OCI-LY3 (cell line): ENCODE measurements at regions not wholly inside any gene's neighbourhood (a gene's known extent, or its start where the extent isn't known, plus 50 kb on each side); places are given as distances from the start of the nearest gene placed in this dataset.

Source experiments
- H2AFZ ChIP-seq: fragments of 200-600, 300-600 bp; shearing (Covaris generic); 2 replicates; pipeline ENCODE4 v1.6.0; 2014; ENCODE audit warnings: antibody characterized with exemption, low read depth, low read length
- H3K27ac ChIP-seq: fragments of 200-600, 300-600 bp; sonication (generic); 2 replicates; pipeline ENCODE4 v1.5.1; 2014; ENCODE audit warnings: mild to moderate bottlenecking, low read length, moderate library complexity, mixed read lengths
- H3K27me3 ChIP-seq: fragments of 200-600, 300-600 bp; sonication (generic); 2 replicates; pipeline ENCODE4 v1.6.1; 2014; ENCODE audit warnings: low read depth, low read length, mixed read lengths
- H3K36me3 ChIP-seq: fragments of 200-600, 300-600 bp; sonication (generic); replicated peaks from 2 replicates; pipeline ENCODE3; 2014; ENCODE audit warnings: low read depth, low read length, mixed read lengths
- H3K4me1 ChIP-seq: fragments of 300-600, 200-600 bp; sonication (generic); 2 replicates; pipeline ENCODE4 v1.6.1; 2014; ENCODE audit warnings: low read length, mixed read lengths
- H3K4me2 ChIP-seq: fragments of 200-600, 300-600 bp; sonication (generic); 2 replicates; pipeline ENCODE4 v1.6.1; 2014; ENCODE audit warnings: low read length, mixed read lengths
- H3K4me3 ChIP-seq: fragments of 300-600, 200-600 bp; sonication (generic); 2 replicates; pipeline ENCODE4 v1.5.1; 2014; ENCODE audit warnings: antibody characterized with exemption, mild to moderate bottlenecking, low read length, moderate library complexity
- H3K79me2 ChIP-seq: fragments of 300-600, 200-600 bp; shearing (Covaris generic); 2 replicates; pipeline ENCODE4 v1.6.1; 2014; ENCODE audit warnings: mild to moderate bottlenecking, low read length, mixed read lengths
- H3K9ac ChIP-seq: fragments of 300-600, 200-600 bp; shearing (Covaris generic); 2 replicates; pipeline ENCODE4 v1.6.0; 2014; ENCODE audit warnings: mild to moderate bottlenecking, low read length, moderate library complexity
- H3K9me3 ChIP-seq: fragments of 200-600, 300-600 bp; shearing (Covaris generic); 2 replicates; pipeline ENCODE4 v1.6.1; 2014; ENCODE audit warnings: low read length, mixed read lengths; ENCODE audit not compliant: insufficient read depth
- H4K20me1 ChIP-seq: fragments of 200-600, 300-600 bp; sonication (generic); 2 replicates; pipeline ENCODE4 v1.6.1; 2016; ENCODE audit warnings: low read length, mixed read lengths; ENCODE audit not compliant: insufficient read depth
- EZH2phosphoT487 ChIP-seq: fragments of 200-600 bp; shearing (Covaris generic); IDR thresholded peaks from 2 replicates; pipeline ENCODE4 v1.6.1; 2018; ENCODE audit warnings: antibody characterized with exemption, mixed run types, low read depth
- TF ChIP-seq, protein P1 (sequence below): fragments of 200-600, 300-600 bp; sonication (generic); IDR thresholded peaks from 2 replicates; pipeline ENCODE4 v1.5.1; 2014; ENCODE audit warnings: antibody characterized with exemption, low read length, low read depth

DNA sequence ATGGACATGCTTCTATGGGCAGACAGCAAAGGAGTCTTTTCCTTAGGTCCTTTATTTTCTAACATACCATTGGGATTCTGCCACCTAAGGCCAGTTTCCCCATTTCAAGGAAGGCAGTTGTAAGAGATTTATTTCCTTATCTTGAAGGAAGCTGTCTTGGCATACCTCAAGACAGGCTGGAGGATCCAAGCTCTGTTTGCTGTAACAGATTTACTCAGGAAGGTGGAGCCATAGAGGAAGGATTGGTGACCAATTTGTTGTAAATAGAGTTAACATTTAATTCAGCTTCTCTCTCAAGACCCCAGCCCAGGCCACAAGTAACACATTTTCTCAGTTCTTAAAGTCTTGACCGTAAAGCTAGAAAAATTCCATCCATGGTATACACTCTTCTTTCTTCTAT, 131.6 kb upstream of the TENM3 start:
- no peaks in the 10 kb centered on the region for H3K27me3 ChIP-seq
- H4K20me1 ChIP-seq, result no peaks in the 10 kb centered on the region
- no peaks in the 10 kb centered on the region for H3K36me3 ChIP-seq
- H3K79me2 ChIP-seq, result no peaks in the 10 kb centered on the region
- no peak overlapping the region for H3K9ac ChIP-seq
- H3K4me1 ChIP-seq, result no peaks in the 10 kb centered on the region
- no peak overlapping the region for H3K27ac ChIP-seq
- no peak overlapping the region for H3K4me3 ChIP-seq
- H2AFZ ChIP-seq, result no peak overlapping the region
- H3K4me2 ChIP-seq, result no peak overlapping the region
- no peaks in the 10 kb centered on the region for H3K9me3 ChIP-seq
- no peak for TF ChIP-seq EZH2phosphoT487
- TF ChIP-seq, protein P1, sequence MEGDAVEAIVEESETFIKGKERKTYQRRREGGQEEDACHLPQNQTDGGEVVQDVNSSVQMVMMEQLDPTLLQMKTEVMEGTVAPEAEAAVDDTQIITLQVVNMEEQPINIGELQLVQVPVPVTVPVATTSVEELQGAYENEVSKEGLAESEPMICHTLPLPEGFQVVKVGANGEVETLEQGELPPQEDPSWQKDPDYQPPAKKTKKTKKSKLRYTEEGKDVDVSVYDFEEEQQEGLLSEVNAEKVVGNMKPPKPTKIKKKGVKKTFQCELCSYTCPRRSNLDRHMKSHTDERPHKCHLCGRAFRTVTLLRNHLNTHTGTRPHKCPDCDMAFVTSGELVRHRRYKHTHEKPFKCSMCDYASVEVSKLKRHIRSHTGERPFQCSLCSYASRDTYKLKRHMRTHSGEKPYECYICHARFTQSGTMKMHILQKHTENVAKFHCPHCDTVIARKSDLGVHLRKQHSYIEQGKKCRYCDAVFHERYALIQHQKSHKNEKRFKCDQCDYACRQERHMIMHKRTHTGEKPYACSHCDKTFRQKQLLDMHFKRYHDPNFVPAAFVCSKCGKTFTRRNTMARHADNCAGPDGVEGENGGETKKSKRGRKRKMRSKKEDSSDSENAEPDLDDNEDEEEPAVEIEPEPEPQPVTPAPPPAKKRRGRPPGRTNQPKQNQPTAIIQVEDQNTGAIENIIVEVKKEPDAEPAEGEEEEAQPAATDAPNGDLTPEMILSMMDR, result no peak

- Histone ChIP-seq H2AFZ (no peak overlapping the region), H4K20me1 (no peaks in the 10 kb centered on the region), H3K9me3 (no peaks in the 10 kb centered on the region), H3K27ac (no peak overlapping the region), H3K4me1 (no peaks in the 10 kb centered on the region), H3K27me3 (no peaks in the 10 kb centered on the region), H3K36me3 (no peaks in the 10 kb centered on the region), H3K4me3 (no peak overlapping the region), H3K79me2 (no peaks in the 10 kb centered on the region), H3K4me2 (no peak overlapping the region), H3K9ac (no peak overlapping the region)
- TF ChIP-seq, protein P1, result no peak
- TF ChIP-seq EZH2phosphoT487, result no peak
Observed at GRCh38 chr4:182113779-182114178, 129.4 kb upstream of the TENM3 start.

DNA sequence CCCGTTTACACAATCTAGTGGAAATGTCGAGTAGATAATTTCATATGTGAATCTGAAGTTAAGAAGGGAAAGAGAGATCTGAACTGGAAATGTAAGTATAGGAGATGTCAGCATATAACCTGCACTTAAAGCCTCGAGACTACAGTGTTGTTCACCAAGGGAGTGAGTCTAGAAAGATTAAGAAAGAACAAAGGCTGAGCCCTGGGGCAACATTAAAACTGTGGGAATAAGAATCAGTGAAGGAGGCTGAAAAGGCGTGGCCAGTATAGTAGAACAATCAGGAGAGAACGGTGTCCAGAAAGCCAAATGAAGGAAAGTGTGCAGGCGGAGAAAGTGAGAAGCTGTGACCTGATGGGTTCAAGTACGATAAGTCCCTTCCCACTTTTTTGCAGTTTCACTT, 118.8 kb upstream of the TENM3 start:
- no peaks in the 10 kb centered on the region for H3K79me2 ChIP-seq
- no peak overlapping the region for H3K4me2 ChIP-seq
- peaks cover 10% of the 10 kb centered on the region; the same call in 1 of the 2 replicates for H3K9me3 ChIP-seq
- no peaks in the 10 kb centered on the region for H3K27me3 ChIP-seq
- H3K4me1 ChIP-seq, result no peaks in the 10 kb centered on the region
- no peaks in the 10 kb centered on the region for H4K20me1 ChIP-seq
- H3K4me3 ChIP-seq, result no peak overlapping the region
- no peak overlapping the region for H3K27ac ChIP-seq
- H3K9ac ChIP-seq, result no peak overlapping the region
- TF ChIP-seq, protein P1, result no peak
- no peak for TF ChIP-seq EZH2phosphoT487
- no peak overlapping the region for H2AFZ ChIP-seq
- peaks cover 6% of the 10 kb centered on the region for H3K36me3 ChIP-seq

DNA sequence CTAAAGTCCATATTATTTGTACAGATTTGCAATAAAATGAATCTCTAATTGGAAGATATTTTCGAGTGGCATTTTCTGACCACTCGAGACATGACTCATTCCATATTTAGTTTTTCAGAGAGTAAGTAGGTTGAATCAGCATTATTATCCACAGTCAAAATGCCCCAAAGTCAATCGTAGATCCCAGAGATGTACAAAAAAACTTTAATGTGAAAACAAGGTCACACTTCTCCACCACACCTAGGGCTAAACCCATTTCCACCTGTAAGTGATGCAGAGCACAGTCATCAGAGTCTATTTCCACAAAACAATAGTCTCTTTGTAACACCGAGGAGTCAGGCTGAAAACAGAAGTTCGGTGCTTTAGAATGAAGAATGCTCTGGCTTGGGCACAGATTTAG, 117.1 kb upstream of the TENM3 start:
- H4K20me1 ChIP-seq, result no peaks in the 10 kb centered on the region
- peaks cover 10% of the 10 kb centered on the region; the same call in 1 of the 2 replicates for H3K9me3 ChIP-seq
- no peak overlapping the region for H3K4me2 ChIP-seq
- H3K4me1 ChIP-seq, result no peaks in the 10 kb centered on the region
- no peak overlapping the region for H3K4me3 ChIP-seq
- H3K27ac ChIP-seq, result no peak overlapping the region
- no peak overlapping the region for H3K9ac ChIP-seq
- no peak overlapping the region for H2AFZ ChIP-seq
- no peak for TF ChIP-seq EZH2phosphoT487
- TF ChIP-seq, protein P1, result no peak
- no peaks in the 10 kb centered on the region for H3K27me3 ChIP-seq
- no peaks in the 10 kb centered on the region for H3K79me2 ChIP-seq
- H3K36me3 ChIP-seq, result peaks cover 6% of the 10 kb centered on the region
